ENCODE measurements at regions not wholly inside any gene's neighbourhood (a gene's known extent, or its start where the extent isn't known, plus 50 kb on each side); places are given as distances from the start of the nearest gene placed in this dataset.
A peak's percentile ranks its signal among the peaks of the same experiment; 100 is the strongest.

DNA sequence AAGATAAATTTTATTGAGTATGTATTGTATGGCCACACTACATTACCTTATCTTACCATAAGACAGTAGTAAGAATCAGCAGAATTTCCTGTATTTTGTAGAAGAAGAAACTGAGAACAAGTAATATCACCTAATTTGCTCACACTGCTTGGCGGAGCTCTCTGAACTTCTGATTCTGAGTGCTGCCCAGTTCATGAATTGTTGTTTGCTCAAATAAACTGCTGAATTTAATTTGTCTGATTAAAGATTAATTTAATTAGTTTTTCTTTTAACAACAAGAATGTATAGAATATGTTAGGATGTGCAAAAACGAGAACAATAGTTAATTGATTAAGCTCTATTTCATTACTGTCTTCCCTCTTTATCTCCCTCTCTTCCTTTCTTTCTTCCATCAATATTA lies 100.1 kb upstream of the ERBB4 start:
- DNase-seq (ENCODE audit: low read depth in 4 of 4, low spot score in 3 of 4) = no peak

- DNase-seq (ENCODE audit: low read depth in 4 of 4, low spot score in 3 of 4) = no peak
These were observed 90.0 kb upstream of the ERBB4 start for GRCh38 chr2:212628586-212628985.

DNA sequence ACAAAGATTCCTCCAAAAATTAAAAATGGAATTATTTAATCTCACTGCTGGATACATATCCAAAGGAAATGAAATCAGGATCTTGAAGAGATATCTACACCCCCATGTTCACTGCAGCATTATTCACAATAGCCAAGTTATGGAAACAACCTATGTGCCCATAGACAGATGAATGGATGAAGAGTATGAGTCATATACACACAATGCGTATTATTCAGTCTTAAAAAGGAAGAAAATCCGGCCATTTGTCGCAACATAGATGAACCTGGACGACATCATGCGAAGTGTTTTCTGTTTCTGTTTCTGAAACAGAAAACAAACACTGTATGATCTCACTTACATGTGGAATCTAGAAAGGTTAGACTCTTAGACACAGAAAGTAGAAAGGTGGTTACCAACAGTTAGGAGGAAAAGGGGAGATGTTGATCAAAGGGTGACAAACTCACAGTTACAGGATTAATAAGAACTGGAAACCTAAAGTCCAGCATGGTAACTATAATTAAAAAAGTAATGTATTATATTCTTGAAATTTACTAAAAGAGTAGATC lies 87.8 kb upstream of the ERBB4 start:
- DNase-seq (ENCODE audit: low read depth in 4 of 4, low spot score in 3 of 4) = no peak

DNA sequence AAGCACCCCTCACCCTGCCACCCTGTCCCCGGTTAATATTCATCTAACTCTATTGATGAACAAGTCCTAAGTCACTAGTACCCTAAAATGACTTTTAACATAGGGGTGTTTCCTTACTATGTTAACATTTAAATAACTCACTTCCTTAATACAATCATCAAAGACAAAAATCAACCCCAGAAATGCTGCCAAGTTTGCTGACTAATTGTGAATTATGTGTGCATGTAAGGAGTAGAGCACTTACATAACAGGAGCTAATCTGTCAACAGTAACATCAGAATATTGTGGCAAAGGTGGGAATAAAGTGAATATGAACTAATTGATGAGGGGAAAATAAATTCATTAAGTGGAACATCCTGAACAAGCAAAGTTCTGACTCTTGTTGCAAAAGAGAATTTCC lies 81.4 kb upstream of the ERBB4 start:
- no peak for DNase-seq (ENCODE audit: low read depth in 4 of 4, low spot score in 3 of 4)

DNA sequence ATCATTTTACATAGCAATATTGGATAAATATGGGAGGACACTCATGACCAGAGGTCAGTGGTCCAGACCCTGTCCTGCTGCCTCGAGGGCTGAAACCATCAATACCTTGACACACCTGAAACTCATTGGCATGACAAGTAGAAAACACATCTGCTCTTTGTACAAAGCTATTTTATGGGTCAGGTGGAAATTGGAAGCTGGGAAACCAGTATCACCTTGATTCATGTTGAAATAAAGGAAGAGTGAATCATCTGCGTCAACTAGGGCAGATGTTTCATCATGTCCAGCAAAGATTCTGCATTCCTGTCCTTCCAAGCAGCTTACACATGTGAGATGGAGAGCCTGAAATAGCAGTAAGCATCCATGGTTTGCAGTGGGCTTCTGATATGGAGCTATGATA lies 80.0 kb upstream of the ERBB4 start:
- no peak for DNase-seq (ENCODE audit: low read depth in 4 of 4, low spot score in 3 of 4)

GRCh38 chr2:212610872-212611425 lies 72.3 kb upstream of the ERBB4 start:
- no peak for DNase-seq (ENCODE audit: low read depth in 4 of 4, low spot score in 3 of 4)

GRCh38 chr2:212609479-212609878 lies 70.9 kb upstream of the ERBB4 start:
- no peak for DNase-seq (ENCODE audit: low read depth in 4 of 4, low spot score in 3 of 4)

GRCh38 chr2:212607080-212607479 lies 68.5 kb upstream of the ERBB4 start:
- no peak for DNase-seq (ENCODE audit: low read depth in 4 of 4, low spot score in 3 of 4)

- DNase-seq (ENCODE audit: low read depth in 4 of 4, low spot score in 3 of 4) = no peak
These were observed 67.6 kb upstream of the ERBB4 start for GRCh38 chr2:212606232-212606631.

DNA sequence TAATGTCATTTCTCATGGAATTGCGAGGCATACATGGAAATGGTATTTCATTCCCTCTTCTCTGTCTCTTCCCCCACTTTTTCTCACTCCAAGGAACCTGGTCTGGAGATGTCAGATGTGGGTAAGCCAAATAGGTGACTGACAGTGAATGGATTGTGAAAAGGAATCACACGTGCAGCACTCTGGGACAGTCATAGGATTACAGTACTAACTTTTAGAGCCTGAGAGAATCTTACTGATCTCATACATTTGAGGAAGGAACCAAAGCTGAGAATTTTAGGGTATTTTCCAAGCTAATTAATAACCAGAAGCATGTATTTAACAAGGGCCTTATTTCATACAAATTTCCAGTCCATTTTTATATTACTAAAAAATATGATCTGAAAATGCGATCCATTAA lies 58.1 kb upstream of the ERBB4 start:
- no peak for DNase-seq (ENCODE audit: low read depth in 4 of 4, low spot score in 3 of 4)

DNA sequence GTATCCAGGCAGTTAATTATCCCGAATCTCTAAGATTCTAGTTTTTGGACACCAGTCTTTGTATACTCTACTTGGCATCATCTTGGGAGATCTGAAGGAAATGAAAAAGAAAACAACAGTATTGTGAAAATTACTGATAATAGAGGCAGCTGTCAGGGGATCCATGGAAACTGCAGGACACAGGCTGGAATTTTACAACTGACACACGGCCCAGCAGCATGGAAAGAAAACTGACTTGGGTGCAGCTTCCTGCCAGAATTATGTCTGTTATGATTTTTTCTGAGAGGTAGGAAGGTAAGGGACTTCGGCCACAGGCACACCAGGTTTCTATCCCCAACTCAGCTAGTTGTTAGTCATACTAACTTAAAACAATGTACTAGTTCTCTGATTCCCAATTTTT lies 57.7 kb upstream of the ERBB4 start:
- DNase-seq (ENCODE audit: low read depth in 4 of 4, low spot score in 3 of 4) = no peak

- DNase-seq (ENCODE audit: low read depth in 4 of 4, low spot score in 3 of 4) = peak in 1 of 4 donors; percentile 1
These were observed 56.5 kb upstream of the ERBB4 start for GRCh38 chr2:212595036-212595654.

- DNase-seq (ENCODE audit: low read depth in 4 of 4, low spot score in 3 of 4) = no peak
These were observed 54.1 kb upstream of the ERBB4 start for GRCh38 chr2:212592695-212593094.
